GM23248 (cell line): ENCODE measurements at regions not wholly inside any gene's neighbourhood (a gene's known extent, or its start where the extent isn't known, plus 50 kb on each side); places are given as distances from the start of the nearest gene placed in this dataset.

Experiments used
- EZH2 ChIP-seq: fragments of 200-600 bp; sonication (generic); IDR thresholded peaks from 2 replicates; pipeline ENCODE4 v1.6.1; 2018; ENCODE audit warnings: antibody characterized with exemption, mild to moderate bottlenecking; ENCODE audit not compliant: insufficient read depth, poor library complexity, severe bottlenecking
- EZH2phosphoT487 ChIP-seq: fragments of 200-600 bp; sonication (generic); IDR thresholded peaks from 2 replicates; pipeline ENCODE4 v1.6.1; 2018; ENCODE audit warnings: antibody characterized with exemption, moderate library complexity, mild to moderate bottlenecking, low read depth; ENCODE audit not compliant: insufficient read depth

GRCh38 chr2:125108251-125108650 lies 1083.2 kb downstream of the CNTNAP5 start:
- TF ChIP-seq EZH2 = no peak
- TF ChIP-seq EZH2phosphoT487 = no peak
